GM18519 (cell line): ENCODE measurements at regions not wholly inside any gene's neighbourhood (a gene's known extent, or its start where the extent isn't known, plus 50 kb on each side); places are given as distances from the start of the nearest gene placed in this dataset.
"Not testable (repeated sequence)": the region's sequence is repeated elsewhere in the genome, so short reads cannot be mapped to it uniquely, and the experiment has no call there.

Experiments used
- ATAC-seq: cut with Tn5 transposase; IDR thresholded peaks from one replicate; pipeline ENCODE4 v1.9.1; 2021; ENCODE audit warnings: mild to moderate bottlenecking, moderate library complexity; ENCODE audit not compliant: unreplicated experiment, low FRiP score

- no peak for ATAC-seq
Observed at GRCh38 chr2:64905338-64906024, 83.7 kb upstream of the SLC1A4 start.

DNA sequence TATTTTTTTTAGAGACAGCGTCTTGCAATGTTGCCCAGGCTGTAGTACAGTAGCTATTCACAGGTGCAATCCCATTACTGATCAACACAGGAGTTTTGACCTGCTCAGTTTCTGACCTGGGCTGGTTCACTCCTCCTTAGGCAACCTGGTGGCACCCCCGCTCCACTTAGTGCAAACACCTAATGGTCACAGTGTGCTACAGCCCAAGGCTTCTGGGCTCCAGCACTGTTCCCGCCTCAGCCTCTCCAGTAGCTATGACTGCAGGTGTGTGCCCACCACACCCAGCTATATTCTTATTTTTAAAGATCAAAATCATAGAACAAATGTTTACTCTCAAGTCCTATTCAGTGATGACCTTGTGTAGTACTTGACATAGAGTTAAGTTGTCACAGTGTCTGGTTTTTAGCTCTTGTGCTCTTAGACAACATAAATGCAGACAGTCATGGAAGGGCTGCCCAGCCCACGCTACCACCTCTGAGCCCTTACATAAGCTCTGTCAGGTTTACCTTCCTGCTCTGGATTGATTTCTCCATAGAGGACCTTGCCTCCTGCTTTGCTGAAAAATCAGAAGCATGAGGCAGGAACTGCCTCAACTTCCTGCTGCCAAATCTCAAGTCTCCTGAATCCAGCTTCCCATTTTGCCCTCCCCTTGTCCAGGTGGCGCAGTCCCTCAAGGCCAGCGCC lies 82.2 kb upstream of the SLC1A4 start:
- no peak for ATAC-seq

DNA sequence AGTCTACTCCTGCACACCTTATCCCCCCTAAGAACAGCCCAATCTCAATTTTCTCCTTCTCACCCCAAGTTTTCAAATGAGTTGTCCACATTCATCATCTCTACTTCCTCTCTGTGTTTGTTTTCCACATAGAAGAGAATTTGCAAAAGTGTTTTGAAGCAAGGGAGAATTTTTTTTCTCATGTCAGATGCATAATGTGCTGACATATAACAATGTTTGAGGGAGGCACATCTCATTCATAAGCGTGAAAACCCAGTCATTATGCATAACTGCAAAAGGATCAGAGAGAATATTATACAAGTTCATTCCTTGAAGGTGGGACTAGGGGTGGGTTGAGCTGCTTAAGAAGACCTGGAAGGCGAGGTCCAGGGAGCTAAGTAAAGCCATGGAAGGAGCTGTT lies 80.8 kb upstream of the SLC1A4 start:
- ATAC-seq: no peak

GRCh38 chr2:64910523-64910922 lies 78.7 kb upstream of the SLC1A4 start:
- ATAC-seq: no peak

DNA sequence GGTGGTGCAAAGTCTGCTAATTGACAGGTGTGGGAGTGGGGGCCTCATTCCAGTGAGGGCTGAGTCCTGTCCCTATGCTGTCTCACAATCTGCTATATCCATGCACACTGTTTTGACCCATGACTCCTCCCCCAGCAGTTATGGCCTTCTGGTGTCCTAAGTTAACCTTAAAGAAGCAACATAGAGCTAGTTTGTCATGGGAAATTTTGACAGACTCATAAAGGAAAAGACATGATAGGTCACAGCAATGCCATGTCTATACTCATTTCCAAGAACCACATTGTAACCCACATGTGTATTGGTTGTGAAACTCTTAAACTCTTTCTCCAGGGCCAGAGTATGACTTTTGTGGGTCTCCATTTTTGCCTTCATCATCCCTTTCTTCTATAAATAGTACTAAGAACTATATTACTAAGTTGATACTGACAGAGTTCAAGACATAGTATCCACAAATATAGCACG lies 78.2 kb upstream of the SLC1A4 start:
- ATAC-seq: no peak

GRCh38 chr2:64913357-64913869 lies 75.8 kb upstream of the SLC1A4 start:
- ATAC-seq: no peak

DNA sequence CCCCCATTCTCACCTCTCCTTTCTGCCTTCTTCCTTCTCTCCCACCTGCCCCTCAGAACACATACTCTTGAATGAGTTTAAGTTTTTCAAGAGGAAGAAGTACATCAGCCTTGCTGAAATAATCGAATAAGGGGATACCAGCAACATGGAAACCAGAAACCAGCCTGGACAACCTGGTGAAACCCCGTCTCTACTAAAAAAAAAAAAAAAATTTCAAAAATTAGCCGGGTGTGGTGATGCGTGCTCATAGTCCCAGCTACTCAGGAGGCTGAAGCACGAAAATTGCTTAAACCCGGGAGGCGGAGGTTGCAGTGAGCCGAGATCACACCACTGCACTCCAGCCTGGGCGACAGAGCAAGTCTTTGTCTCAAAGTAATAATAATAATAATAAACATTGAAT lies 75.0 kb upstream of the SLC1A4 start:
- no peak for ATAC-seq

DNA sequence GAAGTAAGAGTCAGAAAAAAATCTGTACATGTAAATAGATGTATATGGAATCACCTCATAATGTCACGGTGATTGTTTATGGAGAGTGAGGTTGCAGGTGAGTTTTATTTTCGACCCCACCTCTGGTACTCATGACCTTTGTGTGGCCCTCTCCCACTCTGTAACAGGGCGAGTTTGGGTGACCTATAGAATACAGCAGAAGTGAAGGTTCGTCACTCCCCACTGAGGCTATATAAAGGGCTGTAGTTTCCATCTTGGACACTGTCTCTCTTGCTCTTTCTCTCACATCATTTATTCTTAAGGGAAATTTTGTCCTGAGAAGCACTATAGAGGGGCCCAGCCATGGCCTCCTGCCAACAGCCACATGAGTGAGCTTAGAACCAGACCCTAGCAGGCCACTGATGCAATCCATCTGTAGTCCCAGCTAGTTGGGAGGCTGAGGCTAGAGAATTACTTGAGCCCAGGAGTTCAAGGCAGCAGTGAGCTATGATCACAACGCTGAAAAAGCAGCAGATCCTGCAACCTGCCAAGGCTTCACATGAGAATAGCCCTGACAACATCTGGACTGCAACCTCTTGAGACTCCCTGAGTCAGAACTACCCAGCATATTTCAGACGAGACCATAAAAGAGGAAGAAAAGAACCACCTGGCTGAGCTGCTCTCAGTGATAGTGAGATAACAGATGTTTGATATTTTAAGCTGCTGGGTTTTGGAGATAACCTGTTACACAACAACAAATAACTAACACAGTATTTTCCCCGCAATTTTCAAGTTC lies 74.3 kb upstream of the SLC1A4 start:
- ATAC-seq: peak; percentile 59

DNA sequence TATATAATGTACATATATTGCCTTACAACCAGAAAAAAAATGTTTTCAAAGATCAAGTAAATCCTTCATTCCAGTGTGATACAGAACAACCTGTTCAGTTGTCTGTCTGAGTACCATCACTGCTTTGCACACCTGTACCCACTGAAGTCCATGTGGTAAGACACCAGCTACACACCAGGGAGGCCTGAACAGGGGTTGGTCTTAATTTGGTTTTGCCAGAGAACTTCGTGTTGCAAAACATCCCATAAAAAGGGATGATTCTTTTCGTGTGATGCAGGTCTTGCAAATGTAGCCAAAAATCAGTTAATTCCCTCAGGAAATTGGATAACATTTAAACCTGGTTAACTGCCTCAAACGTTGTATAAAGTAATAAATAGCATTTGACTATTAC lies 73.7 kb upstream of the SLC1A4 start:
- ATAC-seq: no peak

DNA sequence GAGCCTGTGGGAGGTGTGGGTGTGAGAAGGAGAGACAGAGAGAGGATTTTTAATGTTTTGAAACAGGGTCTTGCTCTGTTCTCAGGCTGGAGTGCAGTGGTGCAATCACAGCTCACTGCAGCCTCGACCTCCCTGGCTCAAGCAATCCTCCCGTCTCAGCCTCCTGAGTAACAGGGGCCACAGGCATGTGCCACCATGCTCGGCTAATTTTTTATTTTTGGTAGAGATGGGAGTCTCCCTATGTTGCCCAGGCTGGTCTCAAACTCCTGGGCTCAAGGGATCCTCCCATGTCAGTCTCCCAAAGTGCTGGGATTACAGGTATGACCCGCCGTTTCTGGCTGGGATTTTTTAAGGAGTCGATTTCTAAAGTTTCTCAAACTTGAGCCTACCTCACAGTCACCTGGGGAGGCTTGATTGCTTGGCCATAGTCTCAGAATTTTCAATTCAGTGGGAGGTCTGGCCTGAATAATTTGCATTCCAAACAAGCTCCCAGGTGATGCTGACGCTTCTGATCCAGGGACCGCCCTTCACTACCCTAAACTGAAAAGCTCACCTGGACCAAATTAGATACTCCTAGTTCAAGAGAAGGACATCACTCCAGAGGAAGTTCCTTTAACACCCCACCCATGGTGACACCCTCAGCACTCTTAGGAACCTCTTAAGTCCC lies 70.8 kb upstream of the SLC1A4 start:
- no peak for ATAC-seq

GRCh38 chr2:64919261-64919660 lies 69.9 kb upstream of the SLC1A4 start:
- ATAC-seq: no peak

DNA sequence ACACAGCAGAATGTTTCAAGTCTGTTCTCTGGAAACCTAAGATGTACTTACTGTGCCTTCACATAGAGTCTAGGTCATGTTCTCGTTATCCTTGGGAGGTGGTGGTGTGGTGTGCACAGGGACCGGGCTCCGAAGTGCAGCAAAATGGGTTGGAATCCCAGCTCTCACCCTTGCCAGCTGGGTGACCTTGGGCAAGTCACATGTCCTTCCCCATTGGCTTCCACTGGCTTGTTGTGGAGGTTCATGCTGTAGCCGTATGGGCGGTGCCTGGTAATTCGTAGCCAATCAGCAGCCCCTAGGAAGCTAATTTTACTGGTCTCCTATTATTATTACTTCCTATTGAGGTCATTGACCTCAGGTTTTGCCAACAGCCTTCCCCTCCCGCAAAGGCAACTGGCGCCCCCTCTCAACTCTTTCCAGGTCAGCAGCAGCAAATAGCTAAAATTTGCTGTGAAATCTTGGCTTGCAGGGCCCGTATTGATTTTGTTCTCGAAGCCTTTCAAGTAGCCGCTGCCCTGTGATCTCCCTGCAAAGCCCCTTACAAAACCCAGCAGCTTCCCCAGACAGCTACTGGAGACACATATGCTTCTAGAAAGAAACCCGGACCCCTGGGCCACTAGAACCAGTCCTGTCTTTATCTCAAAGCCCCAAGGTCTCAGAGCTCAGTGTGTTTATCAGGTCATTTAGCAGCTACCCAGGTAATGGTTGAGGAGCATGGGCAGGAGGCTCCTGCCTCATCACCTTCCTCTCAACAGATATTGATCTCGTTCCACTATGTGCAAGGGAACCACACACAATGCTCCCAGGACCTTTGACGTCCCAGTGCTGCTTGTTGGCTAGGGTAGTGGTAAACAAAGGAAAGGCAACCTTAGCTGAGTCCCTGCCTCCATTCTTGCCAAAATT lies 66.5 kb upstream of the SLC1A4 start:
- no peak for ATAC-seq

GRCh38 chr2:64923385-64923710 lies 65.9 kb upstream of the SLC1A4 start:
- ATAC-seq: no peak

DNA sequence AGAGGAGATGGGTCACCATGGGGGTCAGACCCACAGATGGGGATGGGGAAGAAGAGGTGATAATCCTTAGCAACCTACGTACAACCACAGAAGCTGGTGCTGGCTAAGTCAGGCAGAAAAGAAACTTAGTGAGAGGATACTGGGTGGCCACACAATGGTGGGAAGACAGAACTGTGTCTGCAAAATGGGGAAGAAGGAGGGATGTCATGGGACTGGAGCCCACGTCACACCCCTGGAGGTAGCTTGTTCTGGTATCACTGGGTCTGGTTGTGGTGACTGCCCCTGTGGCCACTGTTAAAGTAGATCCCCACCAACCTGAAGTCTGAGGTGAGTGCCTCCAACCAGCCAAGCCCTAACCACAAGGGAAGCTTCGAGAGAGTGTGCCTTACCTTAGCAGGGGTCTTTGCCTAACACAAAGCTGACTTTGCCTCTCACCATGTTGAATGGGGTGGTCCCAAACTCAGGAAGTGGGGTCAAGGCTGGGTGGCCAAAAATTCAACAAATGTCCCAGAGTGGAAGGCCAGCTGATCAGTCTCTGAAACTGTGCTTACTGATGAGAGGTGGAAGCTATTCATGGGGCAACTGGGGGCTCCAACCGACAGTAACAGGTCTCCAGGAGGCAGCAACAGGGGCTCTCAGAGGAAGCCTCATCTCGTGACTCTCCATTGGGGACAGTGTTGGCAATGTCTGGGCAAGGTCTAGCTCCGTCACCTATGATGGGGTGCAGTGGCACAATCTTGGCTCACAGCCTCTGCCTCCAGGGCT lies 64.8 kb upstream of the SLC1A4 start:
- ATAC-seq: no peak

- ATAC-seq: not testable (repeated sequence)
Observed at GRCh38 chr2:64925930-64926722, 63.1 kb upstream of the SLC1A4 start.

DNA sequence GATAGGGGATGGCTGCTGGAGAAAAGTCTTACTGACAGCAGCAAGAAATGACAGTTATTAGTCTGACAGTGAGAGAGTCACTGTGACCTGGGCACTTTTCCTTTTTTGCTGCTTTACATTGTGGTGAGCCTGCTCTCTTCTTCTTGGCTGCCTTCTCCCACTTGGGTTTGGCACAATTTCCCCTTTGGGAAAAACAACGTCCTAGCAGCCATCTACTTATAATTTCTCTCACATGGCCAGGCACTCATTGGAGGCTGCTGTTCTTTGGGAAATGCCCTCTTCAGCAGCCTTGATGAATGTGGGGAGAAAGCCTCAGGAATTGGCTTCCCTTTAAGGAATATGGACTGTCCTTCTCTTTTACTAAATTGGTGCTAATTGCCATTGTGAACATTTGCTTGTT lies 60.4 kb upstream of the SLC1A4 start:
- ATAC-seq: no peak

DNA sequence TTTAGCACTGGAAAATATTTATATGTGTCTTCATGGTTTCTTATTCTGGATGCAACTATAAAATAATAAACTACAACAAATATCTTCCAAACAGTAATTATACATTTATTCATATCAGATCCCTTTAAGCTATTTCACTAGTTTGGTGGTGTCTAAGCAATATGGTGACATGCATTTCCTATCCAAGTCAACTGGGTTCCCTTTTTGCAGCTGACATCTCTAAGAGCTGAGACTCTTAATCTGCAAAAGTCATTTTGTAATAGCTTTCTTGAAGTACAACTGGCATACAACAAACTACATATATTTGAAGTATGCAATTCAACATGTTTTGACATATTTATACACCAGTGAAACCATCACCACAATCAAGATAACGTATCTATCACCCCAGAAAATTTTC lies 59.9 kb upstream of the SLC1A4 start:
- ATAC-seq: no peak

DNA sequence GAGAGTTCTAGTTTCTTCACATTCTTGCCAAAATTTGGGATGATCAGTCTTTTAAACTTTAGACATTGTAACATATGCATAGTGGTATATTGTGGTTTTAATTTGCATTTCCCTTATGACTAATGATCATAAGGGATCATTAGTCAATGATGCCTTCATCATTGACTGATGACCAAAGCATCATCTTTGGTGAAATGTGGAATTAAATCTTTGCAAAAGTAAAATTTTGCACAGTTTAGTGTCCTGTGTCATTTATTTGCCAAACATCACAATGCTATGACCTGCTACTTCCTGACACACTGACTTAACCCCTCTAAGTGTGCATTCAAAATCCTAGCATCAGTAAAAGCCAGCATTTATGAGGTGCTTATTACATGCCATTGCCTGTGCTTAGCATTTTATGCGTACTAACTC lies 58.9 kb upstream of the SLC1A4 start:
- ATAC-seq: no peak
